ENCODE measurements at regions not wholly inside any gene's neighbourhood (a gene's known extent, or its start where the extent isn't known, plus 50 kb on each side); places are given as distances from the start of the nearest gene placed in this dataset.

DNA sequence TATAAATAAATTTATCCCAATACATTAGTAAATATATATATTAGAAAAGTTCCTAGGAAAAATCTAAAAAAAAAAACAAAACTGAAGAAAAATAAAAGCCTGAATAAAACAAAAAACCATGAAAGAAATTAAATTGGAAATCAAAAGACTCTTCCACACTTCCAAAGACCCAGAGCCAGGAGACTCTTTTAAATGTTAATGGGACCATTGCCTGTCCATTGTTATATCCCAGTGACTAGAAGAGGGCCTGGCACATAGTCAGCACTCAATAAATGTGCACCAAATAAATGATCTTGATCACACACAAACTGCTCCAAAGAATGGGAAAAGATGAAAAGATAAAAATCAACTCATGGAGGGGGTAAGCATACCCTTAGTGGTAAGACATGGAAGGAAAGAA is 51.3 kb upstream of the CLDN18 start:
- TF ChIP-seq, protein P1, sequence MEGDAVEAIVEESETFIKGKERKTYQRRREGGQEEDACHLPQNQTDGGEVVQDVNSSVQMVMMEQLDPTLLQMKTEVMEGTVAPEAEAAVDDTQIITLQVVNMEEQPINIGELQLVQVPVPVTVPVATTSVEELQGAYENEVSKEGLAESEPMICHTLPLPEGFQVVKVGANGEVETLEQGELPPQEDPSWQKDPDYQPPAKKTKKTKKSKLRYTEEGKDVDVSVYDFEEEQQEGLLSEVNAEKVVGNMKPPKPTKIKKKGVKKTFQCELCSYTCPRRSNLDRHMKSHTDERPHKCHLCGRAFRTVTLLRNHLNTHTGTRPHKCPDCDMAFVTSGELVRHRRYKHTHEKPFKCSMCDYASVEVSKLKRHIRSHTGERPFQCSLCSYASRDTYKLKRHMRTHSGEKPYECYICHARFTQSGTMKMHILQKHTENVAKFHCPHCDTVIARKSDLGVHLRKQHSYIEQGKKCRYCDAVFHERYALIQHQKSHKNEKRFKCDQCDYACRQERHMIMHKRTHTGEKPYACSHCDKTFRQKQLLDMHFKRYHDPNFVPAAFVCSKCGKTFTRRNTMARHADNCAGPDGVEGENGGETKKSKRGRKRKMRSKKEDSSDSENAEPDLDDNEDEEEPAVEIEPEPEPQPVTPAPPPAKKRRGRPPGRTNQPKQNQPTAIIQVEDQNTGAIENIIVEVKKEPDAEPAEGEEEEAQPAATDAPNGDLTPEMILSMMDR (conservative IDR thresholded peaks at IDR 0.05; ENCODE audit: low read length): no peak
- no peak for TF ChIP-seq EZH2phosphoT487 (IDR thresholded peaks at IDR 0.05; ENCODE audit: borderline replicate concordance, low read depth, low read length)
- H2AFZ ChIP-seq (ENCODE audit: low read length): no peak overlapping the region
- no peak overlapping the region for H3K4me2 ChIP-seq (ENCODE audit: low read length)
- H3K4me1 ChIP-seq (ENCODE audit: insufficient read depth, low read length, poor library complexity, severe bottlenecking): no peaks in the 10 kb centered on the region
- no peaks in the 10 kb centered on the region for H4K20me1 ChIP-seq (ENCODE audit: insufficient read depth, low read length)
- H3K79me2 ChIP-seq (ENCODE audit: insufficient read depth, low read depth, low read length): no peaks in the 10 kb centered on the region
- H3K27ac ChIP-seq (ENCODE audit: low read depth, low read length, poor library complexity, severe bottlenecking): no peak overlapping the region
- no TSS peak for BruUV-seq (replicated peaks)
- H3K9me2 ChIP-seq (ENCODE audit: insufficient read depth, low read length): no peaks in the 10 kb centered on the region
- intact Hi-C loops (cut with micrococcal nuclease; ENCODE audit: unreplicated experiment): no loop called here
- H3K9me3 ChIP-seq (ENCODE audit: low read length): no peaks in the 10 kb centered on the region
- POLR2A ChIA-PET: no interaction called here
- CTCF ChIA-PET (ENCODE audit: unreplicated experiment): no interaction called here
- H3K4me3 ChIP-seq (ENCODE audit: low read depth, low read length, poor library complexity, severe bottlenecking): no peak overlapping the region
- no peaks in the 10 kb centered on the region for H3K36me3 ChIP-seq (ENCODE audit: insufficient read depth, low read length)
- DNase-seq (ENCODE audit: low spot score): no peak
